OCI-LY1 (cell line): ENCODE measurements at regions not wholly inside any gene's neighbourhood (a gene's known extent, or its start where the extent isn't known, plus 50 kb on each side); places are given as distances from the start of the nearest gene placed in this dataset.

Experiments used
- H2AFZ ChIP-seq: fragments of 200-600 bp; sonication (generic), shearing (Covaris generic); 2 replicates; pipeline ENCODE4 v1.6.0; 2014; ENCODE audit warnings: antibody characterized with exemption, mild to moderate bottlenecking, low read length
- H3F3A ChIP-seq: fragments of 200-600 bp; sonication (generic), shearing (Covaris generic); 2 replicates; pipeline ENCODE4 v1.6.0; 2014; ENCODE audit warnings: mild to moderate bottlenecking, antibody characterized with exemption, low read length, moderate library complexity; ENCODE audit not compliant: insufficient read depth
- H3K27ac ChIP-seq: fragments of 200-600 bp; sonication (generic); 2 replicates; pipeline ENCODE4 v1.5.1; 2014; ENCODE audit warnings: low read length, mixed run types, mild to moderate bottlenecking, low read depth; ENCODE audit not compliant: poor library complexity, severe bottlenecking
- H3K27me3 ChIP-seq: fragments of 200-600 bp; sonication (generic); 2 replicates; pipeline ENCODE4 v1.6.0; 2014; ENCODE audit warnings: antibody characterized with exemption, mild to moderate bottlenecking, low read length, moderate library complexity; ENCODE audit not compliant: insufficient read depth
- H3K36me3 ChIP-seq: fragments of 200-600 bp; sonication (generic); 2 replicates; pipeline ENCODE4 v1.6.1; 2014; ENCODE audit warnings: mild to moderate bottlenecking, antibody characterized with exemption, low read length, moderate library complexity, mixed read lengths; ENCODE audit not compliant: insufficient read depth
- H3K4me1 ChIP-seq: fragments of 200-600 bp; sonication (generic); 2 replicates; pipeline ENCODE4 v1.5.1; 2014; ENCODE audit warnings: mild to moderate bottlenecking, low read length, moderate library complexity; ENCODE audit not compliant: insufficient read depth, severe bottlenecking
- H3K4me2 ChIP-seq: fragments of 200-600 bp; sonication (generic), shearing (Covaris generic); 2 replicates; pipeline ENCODE4 v1.6.1; 2014; ENCODE audit warnings: low read length
- H3K4me3 ChIP-seq: fragments of 200-600 bp; sonication (generic); 2 replicates; pipeline ENCODE4 v1.5.1; 2014; ENCODE audit warnings: low read length, low read depth, mild to moderate bottlenecking, mixed read lengths; ENCODE audit not compliant: poor library complexity, severe bottlenecking
- H3K79me2 ChIP-seq: fragments of 200-600 bp; shearing (Covaris generic); 2 replicates; pipeline ENCODE4 v1.6.1; 2016; ENCODE audit warnings: mixed run types, low read length, mixed read lengths; ENCODE audit not compliant: insufficient read depth
- H3K9ac ChIP-seq: fragments of 200-600 bp; sonication (generic), shearing (Covaris generic); 2 replicates; pipeline ENCODE4 v1.6.1; 2014; ENCODE audit warnings: mild to moderate bottlenecking, low read length, mixed read lengths
- H3K9me2 ChIP-seq: fragments of 200-600 bp; sonication (generic), shearing (Covaris generic); 2 replicates; pipeline ENCODE4 v1.6.1; 2014; ENCODE audit warnings: low read depth, mild to moderate bottlenecking, low read length, mixed read lengths
- H3K9me3 ChIP-seq: fragments of 200-600 bp; shearing (Covaris generic); 2 replicates; pipeline ENCODE4 v1.6.1; 2014; ENCODE audit warnings: low read length, mixed read lengths
- H4K20me1 ChIP-seq: fragments of 200-600 bp; sonication (generic), shearing (Covaris generic); 2 replicates; pipeline ENCODE4 v1.6.0; 2016; ENCODE audit warnings: mild to moderate bottlenecking, low read length; ENCODE audit not compliant: insufficient read depth
- EZH2 ChIP-seq: fragments of 200-600 bp; sonication (generic), shearing (Covaris generic); IDR thresholded peaks from 2 replicates; pipeline ENCODE4 v1.8.0; 2017; ENCODE audit warnings: borderline replicate concordance, mixed run types, mild to moderate bottlenecking, antibody characterized with exemption, low read length, moderate library complexity, mixed read lengths
- TF ChIP-seq, protein P1 (sequence below): fragments of 200-600 bp; sonication (generic), shearing (Covaris generic); IDR thresholded peaks from 2 replicates; pipeline ENCODE4 v1.5.1; 2017; ENCODE audit warnings: mild to moderate bottlenecking, antibody characterized with exemption, low read length, moderate library complexity, mixed read lengths

DNA sequence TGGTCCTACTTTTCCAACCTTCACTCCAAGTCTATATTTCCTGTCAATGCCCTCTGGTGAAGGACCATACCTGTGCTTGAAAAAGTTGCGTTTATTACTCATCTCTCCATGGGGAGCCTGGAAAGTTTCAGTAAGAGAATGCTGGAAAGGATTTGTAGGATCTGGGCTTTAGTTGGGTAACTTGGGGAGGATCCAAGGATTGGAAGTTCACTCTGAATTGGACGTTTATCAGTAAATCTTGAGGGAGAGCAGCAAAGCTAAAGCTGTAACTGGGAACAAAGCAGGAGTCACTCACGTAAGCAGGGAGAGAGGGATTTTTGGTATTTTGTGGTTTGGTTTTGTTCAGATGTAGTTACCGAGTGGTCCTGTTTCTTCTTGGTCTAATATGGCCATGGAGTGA, 51.4 kb upstream of the NPVF start:
- no peaks in the 10 kb centered on the region for H3K79me2 ChIP-seq
- H3K27me3 ChIP-seq: no peaks in the 10 kb centered on the region
- H4K20me1 ChIP-seq: no peaks in the 10 kb centered on the region
- H3K27ac ChIP-seq: no peak overlapping the region
- no peaks in the 10 kb centered on the region for H3K9me2 ChIP-seq
- no peak overlapping the region for H3K4me3 ChIP-seq
- H2AFZ ChIP-seq: no peak overlapping the region
- TF ChIP-seq EZH2: no peak
- TF ChIP-seq, protein P1, sequence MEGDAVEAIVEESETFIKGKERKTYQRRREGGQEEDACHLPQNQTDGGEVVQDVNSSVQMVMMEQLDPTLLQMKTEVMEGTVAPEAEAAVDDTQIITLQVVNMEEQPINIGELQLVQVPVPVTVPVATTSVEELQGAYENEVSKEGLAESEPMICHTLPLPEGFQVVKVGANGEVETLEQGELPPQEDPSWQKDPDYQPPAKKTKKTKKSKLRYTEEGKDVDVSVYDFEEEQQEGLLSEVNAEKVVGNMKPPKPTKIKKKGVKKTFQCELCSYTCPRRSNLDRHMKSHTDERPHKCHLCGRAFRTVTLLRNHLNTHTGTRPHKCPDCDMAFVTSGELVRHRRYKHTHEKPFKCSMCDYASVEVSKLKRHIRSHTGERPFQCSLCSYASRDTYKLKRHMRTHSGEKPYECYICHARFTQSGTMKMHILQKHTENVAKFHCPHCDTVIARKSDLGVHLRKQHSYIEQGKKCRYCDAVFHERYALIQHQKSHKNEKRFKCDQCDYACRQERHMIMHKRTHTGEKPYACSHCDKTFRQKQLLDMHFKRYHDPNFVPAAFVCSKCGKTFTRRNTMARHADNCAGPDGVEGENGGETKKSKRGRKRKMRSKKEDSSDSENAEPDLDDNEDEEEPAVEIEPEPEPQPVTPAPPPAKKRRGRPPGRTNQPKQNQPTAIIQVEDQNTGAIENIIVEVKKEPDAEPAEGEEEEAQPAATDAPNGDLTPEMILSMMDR: no peak
- no peaks in the 10 kb centered on the region for H3K9me3 ChIP-seq
- H3K36me3 ChIP-seq: no peaks in the 10 kb centered on the region
- H3K4me1 ChIP-seq: no peaks in the 10 kb centered on the region
- no peaks in the 10 kb centered on the region for H3F3A ChIP-seq
- no peak overlapping the region for H3K4me2 ChIP-seq
- no peak overlapping the region for H3K9ac ChIP-seq

DNA sequence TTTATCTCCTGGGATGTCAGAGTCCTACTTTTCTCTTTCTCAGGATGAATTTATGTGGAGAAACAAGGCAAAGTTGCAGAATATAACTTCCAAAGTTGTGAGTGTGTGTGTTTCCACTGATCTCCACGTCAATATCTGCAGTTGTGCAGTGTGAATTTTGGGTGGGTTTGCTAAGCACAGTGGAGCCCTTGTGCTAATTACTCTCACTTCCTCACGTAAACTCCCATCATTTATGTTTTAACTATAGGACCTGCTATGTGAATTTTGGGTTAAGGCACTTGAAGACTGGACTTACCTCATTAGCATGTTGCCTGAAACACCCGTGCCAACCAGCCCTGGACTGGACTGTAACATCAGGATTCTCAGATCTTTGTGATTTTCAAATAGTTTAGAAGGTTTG, 51.9 kb upstream of the NPVF start:
- Histone ChIP-seq H3K79me2 (no peaks in the 10 kb centered on the region), H3K9ac (no peak overlapping the region), H2AFZ (no peak overlapping the region), H3F3A (no peaks in the 10 kb centered on the region), H3K9me2 (no peaks in the 10 kb centered on the region), H3K9me3 (no peaks in the 10 kb centered on the region), H3K36me3 (no peaks in the 10 kb centered on the region), H3K27ac (no peak overlapping the region), H3K27me3 (no peaks in the 10 kb centered on the region), H3K4me2 (no peak overlapping the region), H4K20me1 (no peaks in the 10 kb centered on the region), H3K4me3 (no peak overlapping the region), H3K4me1 (no peaks in the 10 kb centered on the region)
- TF ChIP-seq, protein P1: no peak
- TF ChIP-seq EZH2: no peak

GRCh38 chr7:25282194-25282593, 53.9 kb upstream of the NPVF start:
- no peaks in the 10 kb centered on the region for H3K4me1 ChIP-seq
- no peak overlapping the region for H3K9ac ChIP-seq

More at GRCh38 chr7:25282194-25282593, 53.9 kb upstream of the NPVF start:
- Histone ChIP-seq H3F3A (no peaks in the 10 kb centered on the region), H3K27ac (no peak overlapping the region), H2AFZ (no peak overlapping the region), H3K79me2 (no peaks in the 10 kb centered on the region), H3K27me3 (no peaks in the 10 kb centered on the region), H3K9me2 (no peaks in the 10 kb centered on the region), H3K4me3 (no peak overlapping the region), H4K20me1 (no peaks in the 10 kb centered on the region), H3K36me3 (no peaks in the 10 kb centered on the region), H3K4me2 (no peak overlapping the region), H3K9me3 (no peaks in the 10 kb centered on the region)
- no peak for TF ChIP-seq EZH2
- TF ChIP-seq, protein P1: no peak
